ENCODE measurements at regions not wholly inside any gene's neighbourhood (a gene's known extent, or its start where the extent isn't known, plus 50 kb on each side); places are given as distances from the start of the nearest gene placed in this dataset.

DNA sequence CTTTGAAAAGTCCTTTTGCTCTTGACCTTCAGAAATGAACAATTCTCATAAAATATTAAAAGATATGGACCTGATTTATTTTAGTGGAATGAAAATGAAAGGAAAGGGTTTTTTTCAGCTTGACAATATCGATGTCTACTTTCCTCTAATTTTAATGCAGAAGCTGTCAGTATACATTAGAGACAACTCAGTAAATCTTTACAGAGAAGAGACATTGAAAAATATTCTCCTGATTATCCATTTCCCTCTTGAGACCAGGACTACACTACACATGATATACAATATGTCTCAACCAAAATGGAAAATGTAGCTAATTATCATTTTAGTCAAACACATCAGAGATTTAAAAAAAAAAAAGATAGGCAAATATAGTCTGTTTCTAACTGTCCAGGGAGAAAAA, 288.5 kb upstream of the NUDT12 start:
- no peaks in the 10 kb centered on the region for H3K23me2 ChIP-seq (ENCODE audit: insufficient read length, low read depth, low read length, poor library complexity, severe bottlenecking)
- H3K23ac ChIP-seq (ENCODE audit: insufficient read length, low read depth, low read length), result no peak overlapping the region
- H4K5ac ChIP-seq (ENCODE audit: insufficient read length, low read depth, low read length), result no peak overlapping the region
- H3K79me2 ChIP-seq (ENCODE audit: insufficient read depth, low read length), result no peaks in the 10 kb centered on the region
- H2BK12ac ChIP-seq (ENCODE audit: insufficient read length, low read depth, low read length), result no peak overlapping the region
- Mint-ChIP-seq H3K36me3 (ENCODE audit: insufficient read depth in 1 of 3, low read depth in 3 of 3) (no peaks in the 10 kb centered on the region), H3K27ac (no peak overlapping the region), H3K4me1 (no peaks in the 10 kb centered on the region), H3K9me3 (no peaks in the 10 kb centered on the region), H3K4me3 (no peak overlapping the region), H3K27me3 (ENCODE audit: low read depth) (no peaks in the 10 kb centered on the region)
- no peak for TF ChIP-seq CTCF (conservative IDR thresholded peaks at IDR 0.05)
- no peak overlapping the region for H2AK5ac ChIP-seq (ENCODE audit: insufficient read length, low read length)
- no peak overlapping the region for H3K56ac ChIP-seq (ENCODE audit: insufficient read length, low read depth, low read length)
- H2BK120ac ChIP-seq (ENCODE audit: low read depth, low read length, poor library complexity, severe bottlenecking), result no peak overlapping the region
- no peak overlapping the region for H2BK15ac ChIP-seq (ENCODE audit: low read depth, low read length)
- no peak overlapping the region for H4K8ac ChIP-seq (replicated peaks; ENCODE audit: insufficient read length, low read depth, low read length)
- DNase-seq, result no peak
- no peaks in the 10 kb centered on the region for H3K79me1 ChIP-seq (ENCODE audit: insufficient read depth, low read depth, low read length, poor library complexity, severe bottlenecking)
- H3K27ac ChIP-seq (ENCODE audit: insufficient read length, low read depth, low read length), result no peak overlapping the region
- no peak overlapping the region for H2BK5ac ChIP-seq (ENCODE audit: insufficient read length, low read length)
- no peak overlapping the region for H3K4me2 ChIP-seq (ENCODE audit: insufficient read depth, insufficient read length, low read length)
- no peaks in the 10 kb centered on the region for H3K4me1 ChIP-seq (ENCODE audit: insufficient read depth, low read length)
- no peaks in the 10 kb centered on the region for H3K9me3 ChIP-seq (ENCODE audit: control insufficient read depth, low read depth, low read length)
- no peak overlapping the region for H3K18ac ChIP-seq (ENCODE audit: insufficient read length, low read depth, low read length)
- H2AFZ ChIP-seq (ENCODE audit: low read length), result no peak overlapping the region
- no peak overlapping the region for H2BK20ac ChIP-seq (ENCODE audit: low read depth, low read length, poor library complexity, severe bottlenecking)
- no peak overlapping the region for H4K91ac ChIP-seq (ENCODE audit: insufficient read length, low read depth, low read length)
- H4K20me1 ChIP-seq (ENCODE audit: control insufficient read depth, insufficient read depth, insufficient read length), result no peaks in the 10 kb centered on the region
- no peak overlapping the region for H3K9ac ChIP-seq (ENCODE audit: extremely low read depth, insufficient read length, low read length)
- no peak overlapping the region for H3T11ph ChIP-seq (ENCODE audit: low read length)
- H3K14ac ChIP-seq (ENCODE audit: insufficient read depth, low read length), result no peak overlapping the region
- no peaks in the 10 kb centered on the region for H3K27me3 ChIP-seq (ENCODE audit: insufficient read depth, low read length)
- WGBS (ENCODE audit: extremely low coverage, insufficient read length, low lambda C conversion rate), result no CpG with 5 or more reads among the region's 1 CpG
- no peak overlapping the region for H3K4ac ChIP-seq (ENCODE audit: low read depth, low read length)
